Hematopoietic multipotent progenitor cell treated with erythropoietin and hydrocortisone succinate and interleukin-3 and kit ligand, for 6 days (in vitro differentiated cells): ENCODE measurements at regions not wholly inside any gene's neighbourhood (a gene's known extent, or its start where the extent isn't known, plus 50 kb on each side); places are given as distances from the start of the nearest gene placed in this dataset.

Experiments
- DNase-seq: peaks from one replicate; pipeline ENCODE4 v3.0.0-alpha.2; 2015

DNA sequence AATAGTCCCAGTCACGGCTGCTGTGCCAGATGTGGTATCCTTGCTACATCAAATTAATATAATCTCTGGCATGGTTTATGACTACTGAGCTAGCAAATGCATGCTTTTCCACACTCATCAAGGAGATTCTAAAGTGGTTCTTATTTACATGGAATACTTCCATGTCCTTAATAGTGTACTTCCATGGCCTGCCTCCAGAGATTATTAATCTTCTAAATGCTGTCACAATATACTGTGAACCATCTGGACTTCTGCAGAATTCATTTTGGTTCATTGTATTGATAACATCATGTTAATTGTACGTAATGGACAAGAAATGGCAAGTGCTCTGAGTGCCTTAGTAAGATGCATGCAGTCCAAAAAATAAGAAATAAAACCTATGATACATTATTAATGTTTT, 230.8 kb downstream of the NUAK1 start:
- DNase-seq: no peak

- no peak for DNase-seq
These were observed 228.7 kb downstream of the NUAK1 start for GRCh38 chr12:105910030-105910429.

DNA sequence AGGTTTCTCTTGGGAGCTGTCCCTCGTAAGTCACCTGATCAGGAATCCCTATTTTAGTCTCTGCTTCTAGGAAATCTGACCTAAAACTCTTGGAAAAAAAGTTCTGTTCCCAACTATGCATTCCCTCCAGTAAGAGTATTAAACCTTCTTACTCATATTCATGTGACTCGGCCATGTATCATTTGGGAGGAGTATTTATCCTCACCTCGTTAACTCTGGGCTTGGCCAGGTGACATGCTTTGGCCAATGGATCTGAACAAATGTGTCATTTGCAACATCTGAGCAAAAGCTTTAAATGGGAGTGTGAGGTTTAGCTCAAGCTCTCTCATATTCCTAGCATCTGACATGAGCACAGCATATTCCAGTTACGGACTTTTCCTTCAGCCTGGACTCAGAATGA, 226.8 kb downstream of the NUAK1 start:
- no peak for DNase-seq

GRCh38 chr12:105912882-105913678, 225.7 kb downstream of the NUAK1 start:
- DNase-seq: no peak

DNA sequence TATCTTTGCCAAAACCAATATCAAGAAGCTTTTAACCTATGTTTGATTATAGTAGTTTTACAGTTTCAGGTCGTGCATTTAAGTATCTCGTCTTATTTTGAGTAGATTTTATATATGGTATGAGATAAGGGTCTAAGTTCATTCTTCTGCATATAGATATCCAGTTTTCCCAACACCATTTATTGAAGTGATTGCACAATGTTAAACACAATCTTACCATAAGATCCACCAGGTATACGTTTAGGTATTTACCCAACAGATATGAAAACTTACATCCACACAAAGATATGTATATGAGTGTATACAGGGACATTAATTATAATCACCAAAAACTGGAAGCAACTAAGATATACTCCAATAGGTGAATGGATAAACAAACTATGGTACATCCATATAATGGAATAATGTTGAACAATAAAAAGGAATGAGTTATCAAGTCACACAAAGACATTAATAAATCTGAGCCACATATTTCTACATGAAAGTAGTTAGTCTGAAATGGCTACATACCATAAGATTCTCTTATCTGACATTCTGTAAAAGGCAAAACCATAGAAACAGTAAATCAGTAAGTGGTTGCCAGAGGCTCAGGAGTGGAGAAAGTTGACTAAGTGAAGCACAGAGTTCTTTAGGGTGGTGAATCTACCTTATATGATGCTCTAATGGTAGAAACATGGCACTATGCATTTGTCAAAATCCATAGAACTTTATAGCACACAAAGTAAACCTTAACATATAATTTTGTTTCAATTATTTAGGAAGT, 222.6 kb downstream of the NUAK1 start:
- no peak for DNase-seq

GRCh38 chr12:105916760-105917039, 222.1 kb downstream of the NUAK1 start:
- no peak for DNase-seq

GRCh38 chr12:105920161-105920684, 218.5 kb downstream of the NUAK1 start:
- peak; percentile 4 for DNase-seq

GRCh38 chr12:105921055-105921454, 217.7 kb downstream of the NUAK1 start:
- no peak for DNase-seq

DNA sequence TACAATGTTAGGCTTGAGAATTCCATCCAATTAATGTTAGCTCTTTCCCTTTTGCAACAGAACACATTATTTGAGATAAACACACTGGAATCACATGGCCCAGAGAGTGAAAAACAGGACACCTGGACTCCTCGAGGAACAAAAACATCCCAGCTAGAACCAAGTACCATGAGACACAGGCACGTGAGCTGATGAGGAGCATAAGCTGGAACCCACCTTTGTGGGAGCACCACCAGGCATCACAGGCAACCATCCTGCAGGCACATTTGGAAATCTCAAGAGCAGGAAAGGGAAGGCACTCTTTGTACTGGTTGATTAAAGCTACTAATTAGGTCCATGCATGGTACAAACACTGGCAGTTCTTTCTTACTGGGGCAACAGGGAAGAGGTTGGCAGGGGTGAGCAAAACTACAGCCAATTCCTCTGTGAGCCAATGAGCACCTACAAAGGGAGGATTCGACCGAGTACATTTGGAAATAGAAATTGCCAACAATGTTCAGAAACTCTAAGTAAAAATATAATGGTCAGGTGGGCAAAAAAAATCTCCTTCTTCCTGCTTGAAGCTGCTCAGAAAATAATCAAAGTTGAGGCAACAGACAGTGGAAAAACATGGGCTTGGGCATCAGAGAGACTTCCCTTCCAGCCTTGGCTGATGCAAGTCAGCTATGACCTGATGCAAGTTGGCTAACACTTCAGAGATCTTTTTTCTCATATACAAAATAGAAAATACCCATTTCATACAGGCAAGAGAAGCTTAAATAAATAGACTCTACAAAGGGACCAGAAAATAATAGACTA, 216.7 kb downstream of the NUAK1 start:
- no peak for DNase-seq

DNA sequence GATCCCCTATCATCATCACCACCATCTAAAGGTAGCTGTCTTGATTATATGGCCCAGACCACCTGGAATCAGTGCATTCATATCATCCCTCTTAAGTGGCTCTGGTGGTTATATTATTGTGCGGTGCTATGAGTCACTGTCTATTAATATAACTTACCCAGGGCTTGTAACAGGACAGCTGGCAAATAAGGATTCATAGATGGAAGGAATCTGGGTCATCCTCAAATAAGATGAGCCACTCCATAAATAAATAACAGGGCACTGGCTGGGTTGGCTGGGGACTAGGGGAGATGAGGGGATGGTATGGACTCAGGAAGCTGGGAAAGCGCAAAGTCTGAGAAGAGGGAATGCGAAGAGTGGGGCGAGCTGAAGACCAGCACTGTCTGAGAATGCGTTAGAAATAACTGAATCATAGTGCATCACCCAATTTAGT, 216.1 kb downstream of the NUAK1 start:
- DNase-seq: no peak

DNA sequence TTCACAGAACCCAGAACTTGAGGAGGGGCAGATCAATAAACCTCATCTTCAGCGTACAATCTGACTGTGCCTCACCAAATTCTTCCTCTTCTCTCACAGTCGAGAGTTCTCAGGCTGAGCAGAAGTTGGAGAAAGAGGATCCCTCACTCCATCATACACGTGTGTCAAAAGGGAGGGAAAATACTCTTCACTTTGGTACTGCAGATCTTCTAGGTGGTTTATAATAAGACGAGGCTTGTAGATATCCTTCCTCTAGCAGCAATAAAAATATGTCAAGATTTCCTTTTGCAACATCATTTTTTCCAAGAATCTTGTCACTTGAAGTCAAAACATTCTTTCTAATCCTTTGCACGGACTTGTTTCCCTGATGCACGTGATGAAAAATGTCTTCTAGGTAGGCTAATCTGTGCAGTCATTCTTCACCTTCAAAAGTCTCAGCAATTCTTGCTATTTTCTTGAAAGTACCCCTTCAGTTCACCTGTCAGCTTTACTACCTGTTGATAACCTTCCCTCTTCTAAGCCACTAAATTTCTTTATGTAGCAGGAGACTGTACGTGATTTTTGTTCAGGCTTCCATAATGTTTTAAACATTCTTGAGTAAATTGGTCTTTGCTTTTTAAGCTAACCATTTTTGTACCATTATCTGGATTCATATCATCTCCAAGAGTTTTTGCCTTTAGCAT, 214.1 kb downstream of the NUAK1 start:
- no peak for DNase-seq

GRCh38 chr12:105927564-105927963, 211.2 kb downstream of the NUAK1 start:
- DNase-seq: no peak

DNA sequence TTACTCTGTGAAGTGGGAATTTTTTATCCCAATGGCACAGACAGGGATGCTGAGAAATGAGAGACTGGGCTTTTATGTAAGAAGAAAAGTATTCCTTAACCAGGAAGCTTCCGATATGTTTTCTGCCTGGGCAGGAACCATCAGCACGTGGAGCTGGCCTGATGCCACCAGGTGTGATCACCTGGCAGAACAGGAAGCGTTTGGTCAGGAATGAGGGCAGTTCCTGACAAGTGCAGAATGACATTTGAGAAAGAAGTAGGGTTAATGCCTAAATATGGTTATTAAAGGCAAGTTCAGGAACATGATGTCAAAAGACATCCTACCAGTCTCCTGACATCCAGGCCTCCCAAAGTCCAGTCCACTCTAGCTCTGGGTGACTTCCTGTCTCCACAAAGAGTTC, 210.3 kb downstream of the NUAK1 start:
- DNase-seq: no peak

DNA sequence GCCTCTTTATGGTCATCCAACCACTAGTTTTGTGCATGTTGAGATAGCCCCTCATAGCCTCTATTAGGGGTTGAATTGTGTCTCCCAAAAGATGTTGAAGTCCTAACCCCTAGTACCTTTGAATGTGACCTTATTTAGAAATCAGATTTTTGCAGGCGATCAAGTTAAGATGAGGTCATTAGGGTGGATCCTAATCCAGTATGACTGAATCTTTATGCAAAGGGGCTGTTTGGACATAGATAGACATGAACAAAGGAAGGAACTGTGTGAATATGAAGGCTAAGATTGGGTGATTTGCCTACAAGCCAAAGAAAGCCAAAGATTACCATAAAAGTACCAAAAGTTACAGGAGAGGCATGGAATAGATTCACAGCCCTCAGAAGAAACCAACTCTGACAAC, 209.6 kb downstream of the NUAK1 start:
- DNase-seq: no peak

DNA sequence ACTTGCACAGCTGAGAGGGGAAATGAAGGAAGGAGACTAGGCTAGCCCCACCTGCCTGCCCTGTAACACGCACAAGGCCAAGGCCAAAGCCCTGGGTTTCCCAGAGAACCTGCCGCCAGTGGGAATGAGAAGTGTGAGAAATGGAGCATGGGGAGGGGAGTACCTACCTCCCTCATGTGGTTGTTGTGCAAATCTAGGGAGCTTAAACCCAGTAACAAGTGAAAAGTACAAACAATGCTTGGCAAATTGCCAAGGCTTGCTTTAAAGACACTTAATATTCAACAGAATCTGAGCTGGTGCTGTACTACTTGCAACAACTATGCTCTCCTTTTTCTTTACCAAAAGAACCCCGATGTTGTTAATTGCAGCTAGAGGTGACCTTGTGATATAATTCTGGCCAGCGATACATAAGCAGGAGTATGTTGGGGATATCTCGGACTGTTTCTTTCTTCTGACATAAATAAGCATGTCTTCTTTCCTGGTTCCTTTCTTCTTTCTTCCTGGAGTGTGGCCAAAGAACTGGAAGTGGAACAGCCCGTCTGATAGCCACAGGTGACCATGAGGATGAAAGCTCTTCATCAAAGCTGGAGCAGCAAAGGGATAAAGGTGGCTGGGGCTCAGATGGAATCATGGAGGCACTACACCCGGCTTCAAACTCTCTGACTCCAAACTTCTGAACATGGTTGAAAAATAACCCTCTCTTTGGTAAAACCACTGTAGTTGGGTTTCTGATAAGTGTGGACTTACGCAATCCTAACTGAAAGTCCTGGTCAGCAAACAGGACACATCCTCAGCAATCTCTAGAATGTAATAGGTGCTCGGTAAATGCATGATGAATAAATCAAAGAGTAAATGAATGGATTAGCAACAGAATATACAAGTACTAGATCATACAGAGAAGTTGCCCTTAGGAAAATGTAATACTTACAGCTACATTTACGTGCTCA, 207.9 kb downstream of the NUAK1 start:
- DNase-seq: peak; percentile 30

- DNase-seq: no peak
These were observed 206.8 kb downstream of the NUAK1 start for GRCh38 chr12:105931762-105932570.

DNA sequence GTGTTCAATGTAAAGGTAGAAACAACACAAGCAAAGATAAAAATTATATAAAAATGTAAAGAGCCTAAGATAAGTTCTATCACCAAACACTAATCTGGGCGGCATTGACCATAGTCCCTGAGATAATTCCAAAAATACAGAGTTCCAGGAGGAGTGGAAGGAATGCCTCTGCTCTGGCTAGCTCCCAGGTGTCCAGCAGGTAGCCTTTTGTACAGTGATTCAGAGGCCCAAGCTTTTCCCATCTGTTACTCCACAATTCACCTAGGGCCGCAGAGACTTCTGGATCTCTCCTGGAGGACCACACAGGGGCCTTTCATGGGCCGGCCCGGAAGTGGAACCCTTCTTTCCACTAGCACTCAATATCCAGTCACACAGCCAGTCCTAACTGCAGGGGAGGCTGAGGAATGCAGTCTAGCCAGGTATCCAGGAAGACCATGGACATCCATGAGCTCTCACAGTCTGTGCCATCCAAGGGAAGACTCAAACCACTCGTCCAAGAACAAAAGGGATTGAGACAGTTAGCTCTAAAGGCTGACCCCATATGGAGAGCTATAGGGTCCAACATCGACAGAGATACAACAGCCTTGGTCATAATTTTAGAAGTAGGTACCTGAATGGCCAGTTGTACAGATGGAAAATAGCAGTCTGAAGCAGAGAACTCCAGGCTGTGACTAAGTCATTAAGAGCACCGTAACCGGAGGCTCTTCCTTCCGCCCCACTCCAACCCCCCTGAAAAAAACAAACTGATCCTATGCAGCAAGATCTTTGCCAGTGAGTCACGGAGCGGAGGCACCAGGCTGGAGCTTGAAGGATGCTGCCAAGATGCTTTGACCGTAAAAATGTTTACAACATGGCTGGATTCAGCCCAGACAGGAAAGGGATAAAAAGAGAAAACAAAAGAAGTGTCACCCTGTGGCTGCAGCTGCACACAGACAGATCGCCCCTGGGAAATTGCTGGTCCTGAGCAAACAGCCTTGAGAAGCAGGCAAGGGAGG, 204.8 kb downstream of the NUAK1 start:
- DNase-seq: no peak

DNA sequence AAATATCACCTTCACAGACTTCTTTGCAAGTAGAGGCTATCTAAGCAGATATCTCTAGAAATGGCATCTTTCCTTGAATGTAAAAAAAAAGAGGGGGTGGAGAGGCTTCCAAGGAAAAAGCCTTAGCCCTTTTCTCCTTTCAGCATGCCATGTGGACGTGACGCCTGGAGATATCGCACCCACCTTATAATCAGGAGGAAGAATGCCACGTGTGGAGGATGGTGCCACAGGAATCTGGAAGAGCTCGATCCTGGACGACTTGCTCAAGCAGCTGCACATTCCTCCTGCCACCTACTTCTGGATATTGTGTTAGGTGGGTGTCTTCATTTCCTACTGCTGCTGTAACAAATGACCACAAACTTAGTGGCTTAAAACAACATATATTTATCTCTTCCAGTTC, 203.6 kb downstream of the NUAK1 start:
- DNase-seq: no peak

DNA sequence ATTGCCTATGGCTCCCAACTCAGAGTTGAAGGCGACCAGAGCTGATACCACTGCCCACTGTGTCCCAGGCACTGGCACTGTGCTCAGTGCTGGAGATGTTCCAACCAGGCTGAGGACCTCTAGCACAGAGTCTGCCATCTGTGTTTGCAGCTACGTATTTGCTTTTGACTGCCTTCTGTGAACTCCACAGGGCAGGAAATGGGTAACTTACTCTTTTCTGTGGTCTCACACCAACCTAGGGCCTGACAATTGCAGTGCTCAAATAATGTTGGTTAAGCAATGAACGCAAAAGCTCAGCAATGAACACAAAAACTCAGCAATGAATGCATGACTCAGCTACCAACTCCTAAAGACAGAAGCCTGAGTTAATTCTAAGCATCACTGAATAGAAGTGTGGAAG, 202.8 kb downstream of the NUAK1 start:
- DNase-seq: no peak

DNA sequence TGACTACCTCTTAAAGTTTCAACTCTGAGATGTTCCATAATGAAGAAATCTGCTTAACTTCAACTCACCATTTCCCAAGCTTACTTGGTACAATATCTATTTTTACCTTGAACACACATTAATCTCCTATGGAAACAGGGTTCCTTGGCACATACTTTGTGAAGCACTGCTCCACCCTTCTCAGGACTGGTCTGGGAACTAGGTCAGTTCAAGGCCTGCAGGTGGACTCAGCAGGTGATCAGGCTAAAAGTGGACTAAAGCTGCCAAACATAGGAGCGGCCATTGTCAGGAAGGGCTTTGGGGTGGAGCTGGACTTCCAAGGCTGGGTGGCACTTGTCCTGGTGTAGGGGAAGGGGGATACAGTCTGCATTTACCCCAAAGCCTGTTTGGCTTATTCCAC, 202.3 kb downstream of the NUAK1 start:
- DNase-seq: no peak
